Peyer's patch (tissue), 4 donors: ENCODE measurements at regions not wholly inside any gene's neighbourhood (a gene's known extent, or its start where the extent isn't known, plus 50 kb on each side); places are given as distances from the start of the nearest gene placed in this dataset.

Experiments used
- CTCF ChIP-seq, 6 experiments: fragments of 450-650 bp in 4 of 6; fragments of 200-600 bp in 2 of 6; sonication (generic) in 1 of 6; IDR thresholded peaks; one replicate each; pipeline ENCODE4 v1.5.1; 2017 to 2019; ENCODE audit warnings: antibody characterized with exemption in 6 of 6, mild to moderate bottlenecking in 3 of 6, moderate library complexity in 1 of 6
- POLR2A ChIP-seq, 2 donors: fragments of 450-650 bp; IDR thresholded peaks; one replicate each; pipeline ENCODE4 v1.5.1; 2017; ENCODE audit warnings: antibody characterized with exemption in 2 of 2, mild to moderate bottlenecking in 2 of 2, moderate library complexity in 2 of 2

- TF ChIP-seq CTCF (IDR thresholded peaks at IDR 0.05) (no peak), POLR2A (IDR thresholded peaks at IDR 0.05) (no peak)
Measured at GRCh38 chr1:96427616-96428015, 294.0 kb upstream of the PTBP2 start.
